Body of pancreas (tissue), 4 donors: ENCODE measurements at regions not wholly inside any gene's neighbourhood (a gene's known extent, or its start where the extent isn't known, plus 50 kb on each side); places are given as distances from the start of the nearest gene placed in this dataset.

Experiments used
- ATAC-seq: fragments of 150-250 bp; one replicate; pipeline ENCODE4 v1.9.1; 2016
- DNase-seq, 4 donors: peaks; one replicate each; pipeline ENCODE4 v3.0.0-alpha.2; 2019
- H3K27ac ChIP-seq, 4 donors: fragments of 200-600 bp; sonication (generic); 1 replicate in 3 of 4; 2 replicates in 1 of 4; pipeline versions ENCODE4 v1.5.1 to v1.6.1; 2016 to 2019; ENCODE audit warnings: mild to moderate bottlenecking in 1 of 4, mixed read lengths in 1 of 4, moderate library complexity in 1 of 4
- H3K27me3 ChIP-seq, 2 donors: fragments of 200-600 bp; sonication (generic); one replicate each; pipeline ENCODE4 v1.6.0; 2016; ENCODE audit warnings: mild to moderate bottlenecking in 1 of 2
- H3K36me3 ChIP-seq, 2 donors: fragments of 200-600 bp; sonication (generic); replicated peaks in 1 of 2; 2 replicates each; pipeline ENCODE4 v1.5.1; 2016; ENCODE audit warnings: low read depth in 2 of 2; ENCODE audit not compliant: insufficient read depth in 1 of 2
- H3K4me1 ChIP-seq: fragments of 200-600 bp; sonication (generic); one replicate; pipeline ENCODE4 v1.6.0; 2016
- H3K4me3 ChIP-seq, 2 donors: fragments of 200-600 bp; sonication (generic); 1 replicate in 1 of 2; 2 replicates in 1 of 2; pipeline ENCODE4 v1.5.1; 2016 to 2019
- H3K9me3 ChIP-seq, 3 donors: fragments of 200-600 bp; sonication (generic); 1 replicate in 2 of 3; 2 replicates in 1 of 3; pipeline ENCODE4 v1.5.1; 2016
- CTCF ChIP-seq, 7 experiments: fragments of 450-650 bp in 4 of 7; fragments of 200-600 bp in 3 of 7; sonication (generic) in 3 of 7; IDR thresholded peaks; one replicate each; pipeline ENCODE4 v1.5.1; 2016 to 2019; ENCODE audit warnings: antibody characterized with exemption in 7 of 7
- POLR2A ChIP-seq, 3 donors: fragments of 450-650 bp; IDR thresholded peaks; one replicate each; pipeline ENCODE4 v1.6.1; 2016; ENCODE audit warnings: antibody characterized with exemption in 3 of 3, mild to moderate bottlenecking in 2 of 3
- WGBS, 2 donors: methylation state at CpG; one replicate each; pipeline ENCODE4 v1.1.5; 2017; 5-methylcytosine and 5-hydroxymethylcytosine counted together
- intact Hi-C: fragments of 100-400 bp; cut with DNase I; formaldehyde crosslinking; loops from one replicate; pipeline ENCODE4 v1.15.1; 2023

GRCh38 chr2:37829202-37829601 is 95.9 kb upstream of the RMDN2 start:
- intact Hi-C loops: no loop called here

GRCh38 chr2:37829616-37830395 is 95.3 kb upstream of the RMDN2 start:
- no peak overlapping the region for H3K27ac ChIP-seq
- H3K36me3 ChIP-seq: no peaks in the 10 kb centered on the region
- intact Hi-C loops: no loop called here
- H3K27me3 ChIP-seq: no peaks in the 10 kb centered on the region
- H3K4me1 ChIP-seq: no peaks in the 10 kb centered on the region
- ATAC-seq (no peak), DNase-seq (no peak)
- H3K4me3 ChIP-seq: no peak overlapping the region
- 43% methylated on average over 6 of the region's 6 CpGs for WGBS, 2 donors
- H3K9me3 ChIP-seq: no peaks in the 10 kb centered on the region
- TF ChIP-seq POLR2A (IDR thresholded peaks at IDR 0.05) (no peak), CTCF (IDR thresholded peaks at IDR 0.05) (no peak)

More at GRCh38 chr2:37829202-37829601, 95.9 kb upstream of the RMDN2 start:
- WGBS, 2 donors: 32 to 37% methylated on average over 3 of the region's 3 CpGs
- no peak overlapping the region for H3K27ac ChIP-seq
- H3K4me1 ChIP-seq: no peaks in the 10 kb centered on the region
- H3K36me3 ChIP-seq: no peaks in the 10 kb centered on the region
- H3K4me3 ChIP-seq: no peak overlapping the region
- DNase-seq: peak in 2 of 4 donors; percentile 25 to 65
- peak; percentile 49 for ATAC-seq
- TF ChIP-seq POLR2A (IDR thresholded peaks at IDR 0.05) (no peak), CTCF (IDR thresholded peaks at IDR 0.05) (no peak)
- no peaks in the 10 kb centered on the region for H3K27me3 ChIP-seq
- no peaks in the 10 kb centered on the region for H3K9me3 ChIP-seq

GRCh38 chr2:37830636-37831035 is 94.5 kb upstream of the RMDN2 start:
- WGBS, 2 donors: 76 to 83% methylated on average over 2 of the region's 2 CpGs
- H3K27me3 ChIP-seq: no peaks in the 10 kb centered on the region
- H3K4me1 ChIP-seq: no peaks in the 10 kb centered on the region
- ATAC-seq (no peak), DNase-seq (no peak)
- TF ChIP-seq POLR2A (IDR thresholded peaks at IDR 0.05) (no peak), CTCF (IDR thresholded peaks at IDR 0.05) (no peak)
- H3K4me3 ChIP-seq: no peak overlapping the region
- intact Hi-C loops: no loop called here
- no peaks in the 10 kb centered on the region for H3K9me3 ChIP-seq
- H3K36me3 ChIP-seq: no peaks in the 10 kb centered on the region
- H3K27ac ChIP-seq: no peak overlapping the region

- H3K9me3 ChIP-seq: no peaks in the 10 kb centered on the region
- H3K4me1 ChIP-seq: no peaks in the 10 kb centered on the region
- TF ChIP-seq CTCF (IDR thresholded peaks at IDR 0.05) (no peak), POLR2A (IDR thresholded peaks at IDR 0.05) (no peak)
- DNase-seq (no peak), ATAC-seq (no peak)
- H3K27me3 ChIP-seq: no peaks in the 10 kb centered on the region
- WGBS, 2 donors: 73 to 76% methylated on average over 4 to 5 of the region's 5 CpGs
- intact Hi-C loops: no loop called here
- H3K27ac ChIP-seq: no peak overlapping the region
- H3K36me3 ChIP-seq: no peaks in the 10 kb centered on the region
- no peak overlapping the region for H3K4me3 ChIP-seq
These were observed 93.9 kb upstream of the RMDN2 start for GRCh38 chr2:37831081-37831780.
